GM18505 (cell line): ENCODE measurements at regions not wholly inside any gene's neighbourhood (a gene's known extent, or its start where the extent isn't known, plus 50 kb on each side); places are given as distances from the start of the nearest gene placed in this dataset.
"Not testable (repeated sequence)": the region's sequence is repeated elsewhere in the genome, so short reads cannot be mapped to it uniquely, and the experiment has no call there.

ENCODE experiments used
- ATAC-seq: cut with Tn5 transposase; IDR thresholded peaks from one replicate; pipeline ENCODE4 v1.9.1; 2021; ENCODE audit not compliant: unreplicated experiment
- POLR2A ChIP-seq: IDR thresholded peaks from 4 replicates; pipeline ENCODE4 v1.6.1; 2011; ENCODE audit warnings: borderline replicate concordance; ENCODE audit not compliant: insufficient read depth, insufficient read length; ENCODE audit errors: extremely low read depth

DNA sequence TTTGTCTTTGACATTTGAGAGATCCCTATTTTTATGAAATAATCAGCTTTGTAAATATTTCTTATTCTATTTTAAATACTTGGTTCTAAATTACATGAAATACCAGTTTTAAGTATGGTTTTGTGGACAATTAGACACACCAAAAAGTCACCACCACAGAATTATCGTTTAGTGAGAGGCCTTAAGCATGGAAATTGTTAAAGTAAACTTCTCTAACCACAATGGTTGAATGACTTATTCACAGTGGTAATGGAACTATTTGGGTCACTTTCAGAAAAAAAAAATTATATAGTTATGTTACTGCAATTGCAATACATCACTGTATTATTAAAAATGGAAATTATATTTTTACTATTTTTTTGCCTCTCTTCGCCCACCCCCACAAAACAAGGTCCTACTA, 1252.5 kb downstream of the EFNA5 start:
- TF ChIP-seq POLR2A: no peak
- ATAC-seq: no peak

DNA sequence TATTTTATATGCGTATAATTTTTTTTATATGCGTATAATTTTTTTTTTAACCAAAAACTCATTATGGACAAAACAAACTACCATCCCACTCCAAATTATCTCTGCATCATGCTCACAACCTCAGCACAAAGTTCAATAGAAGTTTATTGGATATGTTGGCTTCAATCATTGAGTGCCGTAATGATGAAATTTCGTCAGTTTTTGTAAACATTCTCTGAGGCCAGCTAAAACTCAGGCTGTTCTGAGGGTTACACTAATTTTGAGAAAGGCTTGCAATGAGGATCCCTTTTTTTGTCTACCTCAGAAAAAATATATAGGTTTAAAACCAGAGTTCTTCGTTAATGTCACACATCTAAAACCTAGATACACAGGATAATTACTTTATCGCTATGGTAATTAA, 1253.2 kb downstream of the EFNA5 start:
- no peak for TF ChIP-seq POLR2A

DNA sequence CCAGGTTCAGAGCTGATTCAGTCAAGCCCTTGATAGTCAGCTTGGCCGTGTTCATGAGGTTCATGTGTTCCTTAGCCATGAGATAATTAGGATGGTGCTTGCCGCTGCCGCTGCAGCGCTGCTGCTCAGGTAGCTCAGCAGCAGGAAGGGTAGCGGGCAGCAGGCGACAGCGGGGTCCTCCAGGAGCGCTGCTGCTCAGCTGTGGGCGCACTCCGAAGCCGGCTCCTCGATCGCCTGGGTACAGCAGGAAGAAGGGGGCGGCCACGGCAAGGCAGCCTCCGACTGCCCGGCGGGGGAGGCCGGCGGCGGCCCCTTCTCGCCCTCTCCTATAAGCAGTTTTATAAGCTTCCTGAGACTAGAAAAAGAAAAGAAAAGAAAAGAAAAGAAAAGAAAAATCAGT, 1253.6 kb downstream of the EFNA5 start:
- no peak for ATAC-seq
- no peak for TF ChIP-seq POLR2A

More for the DNA sequence above, 1253.2 kb downstream of the EFNA5 start:
- ATAC-seq: no peak

DNA sequence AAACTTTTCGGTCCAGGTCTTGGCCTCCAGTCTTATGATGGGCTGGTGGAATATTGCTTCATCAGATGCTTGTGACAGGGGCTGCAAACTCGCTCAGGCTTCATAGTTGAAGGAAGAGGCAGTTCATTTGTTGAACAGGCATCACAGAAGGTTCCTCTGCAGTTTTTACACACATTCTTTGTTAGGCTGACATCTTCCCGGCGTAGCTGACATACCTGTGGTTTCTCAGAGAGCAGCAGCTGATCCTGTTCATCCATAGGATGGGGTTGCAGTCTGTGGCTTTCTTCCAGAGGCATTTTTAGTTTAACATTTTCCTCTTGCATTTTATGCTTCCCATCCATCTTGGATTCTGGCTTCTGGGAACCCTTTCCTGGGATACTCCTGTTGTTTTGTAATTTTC, 1255.2 kb downstream of the EFNA5 start:
- TF ChIP-seq POLR2A: no peak
- no peak for ATAC-seq

DNA sequence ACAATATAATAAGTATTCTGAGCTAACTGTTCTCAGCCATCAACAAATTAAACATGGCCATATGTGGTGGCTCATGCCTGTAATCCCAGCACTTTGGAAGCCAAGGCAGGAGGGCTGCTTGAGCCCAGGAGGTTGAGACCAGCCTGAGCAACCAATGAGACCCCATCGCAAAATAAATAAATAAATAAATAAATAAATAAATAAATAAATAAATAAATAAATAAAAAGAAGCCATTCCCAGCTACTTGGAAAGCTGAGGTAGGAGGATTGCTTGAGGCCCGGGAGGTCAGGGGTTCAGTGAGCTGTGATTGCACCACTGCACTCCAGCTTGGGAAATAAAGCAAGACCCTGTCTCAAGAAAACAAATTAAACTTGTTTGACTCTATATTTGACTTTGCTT, 1256.4 kb downstream of the EFNA5 start:
- no peak for ATAC-seq
- TF ChIP-seq POLR2A: no peak

DNA sequence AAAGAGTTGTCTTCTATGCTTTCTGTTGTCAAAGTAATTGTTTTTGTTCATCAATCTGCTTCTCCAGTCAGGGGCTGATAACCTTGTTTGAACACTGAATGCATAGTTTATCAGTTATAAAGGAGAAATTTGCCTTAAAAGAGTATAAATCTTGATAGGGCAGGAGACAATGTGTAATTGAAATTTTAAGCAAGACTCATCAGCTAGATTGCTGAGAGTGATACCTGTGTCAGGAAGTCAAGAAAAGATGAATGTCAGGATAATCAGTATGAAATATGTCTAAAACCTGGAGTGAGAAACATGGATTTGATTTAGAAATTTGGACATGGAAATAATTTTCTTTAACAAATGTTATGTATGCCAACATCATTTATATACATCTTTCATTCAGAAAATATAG, 1258.1 kb downstream of the EFNA5 start:
- TF ChIP-seq POLR2A: no peak
- no peak for ATAC-seq

DNA sequence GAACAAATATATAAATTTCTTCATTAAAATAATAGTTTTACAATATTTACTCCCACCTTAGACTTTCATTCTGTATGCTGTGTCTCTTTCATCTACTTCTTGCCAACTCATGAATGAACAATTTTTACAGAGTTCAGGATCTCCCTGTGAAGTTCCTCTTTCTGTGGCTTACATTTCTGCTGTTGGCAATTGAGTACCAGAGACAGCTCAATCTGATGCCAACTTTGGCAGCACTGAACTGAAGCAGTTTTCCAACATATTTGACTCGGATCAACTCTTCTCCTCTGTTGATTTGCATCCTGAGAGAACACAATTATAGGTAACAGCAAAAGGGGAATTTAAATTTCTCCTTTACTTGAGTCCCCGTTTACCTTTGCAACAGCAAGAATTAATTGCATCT, 1262.2 kb downstream of the EFNA5 start:
- ATAC-seq: no peak
- no peak for TF ChIP-seq POLR2A

DNA sequence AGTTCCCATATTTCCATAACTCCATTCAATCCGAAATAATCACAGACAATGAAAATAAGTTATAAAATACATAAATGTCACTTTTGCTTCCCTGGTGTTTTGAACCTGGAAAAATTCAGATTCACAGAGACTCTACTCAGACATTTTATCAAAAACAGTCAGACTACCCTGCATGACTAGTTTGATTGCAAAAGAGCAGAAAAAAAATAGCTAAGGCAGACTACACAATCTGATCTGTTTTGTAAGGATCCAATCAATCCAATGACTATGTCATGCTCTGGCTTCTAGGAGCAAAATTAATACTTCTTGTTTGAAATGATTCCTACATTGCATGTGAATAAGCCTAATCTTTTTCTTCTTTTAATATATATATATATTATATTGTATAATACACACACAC, 1262.6 kb downstream of the EFNA5 start:
- ATAC-seq: no peak

DNA sequence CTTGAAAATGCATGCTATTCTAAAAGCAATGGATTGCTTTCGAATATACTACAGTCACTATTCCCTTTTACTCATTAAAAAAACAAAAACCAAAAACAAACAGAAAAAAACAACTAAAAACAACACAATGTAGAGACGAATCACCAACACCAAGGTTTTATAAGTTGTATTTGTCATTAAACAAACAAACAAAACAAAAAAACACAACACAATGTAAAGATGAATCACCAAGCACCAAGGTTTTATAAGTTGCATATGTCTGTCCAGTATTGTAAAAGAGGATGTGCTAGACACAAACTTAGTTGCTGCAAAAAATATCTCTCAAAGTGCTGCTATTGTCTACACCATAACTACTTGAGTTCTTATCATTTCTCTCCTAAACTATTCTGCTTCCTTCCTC, 1269.2 kb downstream of the EFNA5 start:
- no peak for TF ChIP-seq POLR2A
- ATAC-seq: no peak

More for the DNA sequence above, 1262.6 kb downstream of the EFNA5 start:
- TF ChIP-seq POLR2A: no peak

DNA sequence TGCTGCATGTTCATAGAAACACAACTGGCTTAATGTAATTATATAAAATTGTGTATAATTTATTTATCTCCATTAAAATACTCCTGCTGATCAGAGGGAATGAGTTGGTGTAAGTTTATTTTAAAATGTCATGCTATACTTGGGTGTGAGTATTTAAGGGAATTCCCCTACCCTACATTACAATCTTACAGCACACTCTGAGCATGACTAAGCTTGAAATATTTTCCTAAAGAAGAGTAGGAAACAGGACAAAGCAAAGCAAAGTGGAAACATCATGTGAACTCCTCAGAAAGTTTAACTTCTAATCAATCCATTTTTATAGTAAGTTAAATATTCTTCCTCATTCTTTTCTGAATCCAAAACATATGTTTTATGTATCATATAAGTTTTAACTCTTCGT, 1271.3 kb downstream of the EFNA5 start:
- TF ChIP-seq POLR2A: no peak

DNA sequence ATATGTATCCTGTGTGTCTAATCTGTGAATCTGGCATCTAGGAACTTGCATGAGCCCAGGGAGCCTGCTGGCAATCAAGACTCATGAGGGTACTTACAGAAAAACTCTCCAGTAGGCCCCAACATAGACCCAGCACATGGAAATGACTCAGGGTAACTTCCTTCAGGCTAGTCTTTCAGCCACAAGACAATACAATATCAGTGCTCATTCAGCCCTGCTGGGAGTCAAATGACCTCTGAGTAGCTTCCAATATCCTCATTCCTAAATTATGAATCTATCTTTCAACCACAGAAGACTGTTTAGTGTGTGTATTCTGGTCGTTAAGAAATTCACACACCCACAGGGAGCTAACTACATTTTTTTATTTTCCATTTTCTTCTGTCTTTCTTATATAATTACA, 1273.0 kb downstream of the EFNA5 start:
- no peak for TF ChIP-seq POLR2A
- ATAC-seq: no peak

More for the DNA sequence above, 1271.3 kb downstream of the EFNA5 start:
- no peak for ATAC-seq

DNA sequence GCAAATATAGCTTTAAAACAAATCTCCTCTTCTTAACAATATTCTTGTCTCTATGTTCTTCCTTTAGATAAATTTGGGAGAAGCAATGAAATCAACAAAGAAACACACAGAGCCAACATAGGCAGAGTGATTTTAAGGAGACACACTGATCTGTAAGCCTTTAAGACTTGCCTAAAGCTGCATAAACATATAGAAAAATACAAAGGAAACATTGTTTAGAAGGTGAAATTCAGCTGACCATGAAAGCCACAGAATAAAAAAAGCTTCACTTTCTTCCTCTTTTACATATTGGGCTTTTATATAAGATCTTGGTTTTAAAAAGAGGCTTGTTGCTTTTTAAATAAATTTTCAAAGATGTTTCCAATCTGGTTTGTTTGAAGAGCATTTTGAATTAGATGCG, 1277.5 kb downstream of the EFNA5 start:
- no peak for TF ChIP-seq POLR2A

DNA sequence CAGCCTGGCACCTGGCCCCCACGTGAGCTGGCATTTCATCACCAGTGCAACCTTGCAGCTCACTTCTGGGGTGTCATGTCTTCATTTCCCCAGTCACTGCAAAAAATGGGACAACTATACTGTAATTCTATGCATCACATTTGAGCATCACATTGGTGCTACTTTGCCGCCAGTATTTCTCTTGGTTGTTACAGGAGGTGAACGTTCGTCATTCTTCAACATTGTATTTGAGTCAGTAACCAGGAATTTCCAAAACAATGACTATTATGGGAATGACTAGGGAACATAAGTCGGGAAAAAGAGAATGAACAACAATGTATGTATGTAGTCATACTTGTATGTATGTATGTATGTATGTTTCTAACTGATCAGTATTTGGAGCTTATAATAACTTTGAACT, 1278.0 kb downstream of the EFNA5 start:
- no peak for ATAC-seq
- TF ChIP-seq POLR2A: no peak

More for the DNA sequence above, 1277.5 kb downstream of the EFNA5 start:
- ATAC-seq: no peak

DNA sequence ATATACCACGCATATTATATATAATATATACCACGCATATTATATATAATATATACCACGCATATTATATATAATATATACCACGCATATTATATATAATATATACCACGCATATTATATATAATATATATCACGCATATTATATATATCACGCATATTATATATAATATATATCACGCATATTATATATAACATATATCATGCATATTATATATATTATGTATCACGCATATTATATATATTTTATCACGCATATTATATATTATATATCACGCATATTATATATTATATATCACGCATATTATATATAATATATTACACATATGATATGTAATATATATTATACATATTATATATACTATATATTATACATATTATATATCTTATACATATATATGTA, 1283.0 kb downstream of the EFNA5 start:
- not testable (repeated sequence) for ATAC-seq

DNA sequence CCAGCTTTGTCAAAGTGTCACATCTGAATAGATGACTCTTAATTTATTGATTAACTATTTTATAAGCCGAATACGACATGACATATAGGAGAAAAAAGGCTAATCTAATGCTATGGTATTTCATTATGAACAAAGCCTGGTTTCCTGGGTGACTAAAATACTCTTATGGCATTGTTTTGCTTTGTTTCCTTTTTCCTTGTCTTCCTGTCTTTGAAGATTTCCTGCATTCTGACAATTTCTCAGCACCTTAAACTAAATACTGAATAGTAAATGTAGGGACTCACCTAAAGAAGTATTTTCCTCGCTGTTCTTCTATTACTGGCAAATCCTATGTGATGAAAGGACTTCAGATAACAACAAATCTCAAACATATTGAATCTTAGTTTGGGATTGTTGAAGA, 1284.5 kb downstream of the EFNA5 start:
- no peak for TF ChIP-seq POLR2A
- no peak for ATAC-seq
